ENCODE measurements at regions not wholly inside any gene's neighbourhood (a gene's known extent, or its start where the extent isn't known, plus 50 kb on each side); places are given as distances from the start of the nearest gene placed in this dataset.

GRCh38 chr9:1198085-1198484 is 147.9 kb downstream of the DMRT2 start:
- TF ChIP-seq CTCF (conservative IDR thresholded peaks at IDR 0.05; ENCODE audit: low read depth, low read length), result no peak
- no peak for TF ChIP-seq EZH2 (IDR thresholded peaks at IDR 0.05; ENCODE audit: low read length, unreplicated experiment)
